ENCODE measurements at regions not wholly inside any gene's neighbourhood (a gene's known extent, or its start where the extent isn't known, plus 50 kb on each side); places are given as distances from the start of the nearest gene placed in this dataset.
A peak's percentile ranks its signal among the peaks of the same experiment; 100 is the strongest.

- no peak for TF ChIP-seq FOXJ3 (CRISPR knock-in tag; IDR thresholded peaks at IDR 0.05)
- no peak for TF ChIP-seq ELF1 (IDR thresholded peaks at IDR 0.05)
- no peak for TF ChIP-seq FOXM1 (IDR thresholded peaks at IDR 0.05; ENCODE audit: low read depth)
- no peak for TF ChIP-seq ZBTB33 (IDR thresholded peaks at IDR 0.05; ENCODE audit: borderline replicate concordance, low read depth)
- no peak for TF ChIP-seq TEAD4 (IDR thresholded peaks at IDR 0.05; ENCODE audit: borderline replicate concordance, insufficient read depth)
Observed at GRCh38 chr18:2485983-2486382, 85.3 kb downstream of the METTL4 start (continued).

- no peaks in the 10 kb centered on the region; a peak in 1 of 4 replicates for H3K4me1 ChIP-seq (ENCODE audit: control insufficient read depth in 1 of 2, insufficient read depth in 2 of 2, low read depth in 1 of 2, low read length in 1 of 2)
- H3K27me3 ChIP-seq (ENCODE audit: insufficient read depth): no peaks in the 10 kb centered on the region
- H3K9ac ChIP-seq: no peak overlapping the region
- no peaks in the 10 kb centered on the region for H3F3A ChIP-seq (replicated peaks; ENCODE audit: insufficient read depth)
- H3K27ac ChIP-seq (ENCODE audit: low read depth in 2 of 2, low read length in 1 of 2): no peak overlapping the region
- no peak overlapping the region for H3K4me3 ChIP-seq (ENCODE audit: low read depth in 2 of 2, low read length in 1 of 2)
- H3K4me2 ChIP-seq: no peak overlapping the region
- H2AFZ ChIP-seq (ENCODE audit: low read depth): peak overlapping the region; percentile 1; the same call in 1 of the 2 replicates
- no peaks in the 10 kb centered on the region for H3K79me2 ChIP-seq (ENCODE audit: insufficient read depth)
- H3K9me3 ChIP-seq: no peaks in the 10 kb centered on the region
- CTCF ChIA-PET: interaction anchor here (1.1 kb wide), 1 partner anchor 61 kb away, joined by 3 read pairs; no protein-coding TSS in a partner anchor
- no peaks in the 10 kb centered on the region for H3K36me3 ChIP-seq (replicated peaks in 1 of 2; ENCODE audit: control insufficient read depth in 1 of 2, insufficient read depth in 2 of 2, low read length in 1 of 2)
- TF ChIP-seq ELF1 (IDR thresholded peaks at IDR 0.05) (no peak), CHD2 (IDR thresholded peaks at IDR 0.05; ENCODE audit: low read length, partially characterized antibody) (no peak), TAF1 (IDR thresholded peaks at IDR 0.05; ENCODE audit: borderline replicate concordance, low read depth, low read length) (no peak), SIN3A (IDR thresholded peaks at IDR 0.05; ENCODE audit: borderline replicate concordance, low read depth, low read length) (no peak), EP300 (IDR thresholded peaks at IDR 0.05; ENCODE audit: borderline replicate concordance in 1 of 2, low read depth in 1 of 2, low read length in 1 of 2) (no peak), RAD21 (IDR thresholded peaks at IDR 0.05; ENCODE audit: low read length) (no peak), ZBTB33 (IDR thresholded peaks at IDR 0.05; ENCODE audit: borderline replicate concordance, low read depth) (no peak)
- POLR2A ChIA-PET: no interaction called here
- H3K9me2 ChIP-seq: no peaks in the 10 kb centered on the region
- H4K20me1 ChIP-seq (ENCODE audit: insufficient read depth): no peaks in the 10 kb centered on the region
- DNase-seq: no peak
- WGBS (ENCODE audit: low lambda C conversion rate): 51% methylated on average over 4 of the region's 4 CpGs
Observed at GRCh38 chr18:2486426-2486825, 84.9 kb downstream of the METTL4 start.

Small RNAs in the stretch of these regions (small RNA-seq; reads per million reads assigned to genes)
- gene AP005119.1 (0 reads per million in 7 experiments), gene COX6CP3 (0 reads per million in 7 experiments), gene RN7SKP72 (0 reads per million in 7 experiments)

Data from SK-N-SH (cell line).